Upper lobe of right lung (tissue), 1 donor: ENCODE measurements at regions not wholly inside any gene's neighbourhood (a gene's known extent, or its start where the extent isn't known, plus 50 kb on each side); places are given as distances from the start of the nearest gene placed in this dataset.

Source experiments
- ATAC-seq: fragments of 200-7000 bp; cut with Tn5 transposase; one replicate; pipeline ENCODE4 v1.9.1; 2020; ENCODE audit warnings: mild to moderate bottlenecking, moderate library complexity
- DNase-seq: peaks from one replicate; pipeline ENCODE4 v3.0.0-alpha.2; 2020
- H3K27ac ChIP-seq: fragments of 200-600 bp; one replicate; pipeline ENCODE4 v1.8.0; 2022
- H3K27me3 ChIP-seq: fragments of 200-600 bp; one replicate; pipeline ENCODE4 v1.8.0; 2022; ENCODE audit warnings: mild to moderate bottlenecking
- H3K36me3 ChIP-seq: fragments of 200-600 bp; one replicate; pipeline ENCODE4 v1.8.0; 2022
- H3K4me1 ChIP-seq: fragments of 200-600 bp; one replicate; pipeline ENCODE4 v1.8.0; 2022
- H3K4me3 ChIP-seq: fragments of 200-600 bp; one replicate; pipeline ENCODE4 v1.8.0; 2022; ENCODE audit warnings: mild to moderate bottlenecking
- H3K9me3 ChIP-seq: fragments of 200-600 bp; one replicate; pipeline ENCODE4 v1.8.0; 2022
- CTCF ChIP-seq: fragments of 200-600 bp; IDR thresholded peaks from one replicate; pipeline ENCODE4 v1.8.0; 2022; ENCODE audit warnings: antibody characterized with exemption
- intact Hi-C: fragments of 100-400 bp; cut with DNase I; formaldehyde crosslinking; loops from one replicate; pipeline ENCODE4 v1.11.0; 2022
- donor health status: DM: no; HTN: yes; CAD: no; lungs with severe emphysema.

GRCh38 chr9:105188746-105189145 is 55.7 kb upstream of the SLC44A1 start:
- no peak for TF ChIP-seq CTCF
- no peaks in the 10 kb centered on the region for H3K9me3 ChIP-seq
- DNase-seq: no peak
- no peaks in the 10 kb centered on the region for H3K36me3 ChIP-seq
- H3K27ac ChIP-seq: no peak overlapping the region
- H3K4me1 ChIP-seq: no peaks in the 10 kb centered on the region
- intact Hi-C loops: no loop called here
- no peaks in the 10 kb centered on the region for H3K27me3 ChIP-seq
- no peak for ATAC-seq
- H3K4me3 ChIP-seq: no peak overlapping the region

- intact Hi-C loops: no loop called here
- ATAC-seq (peak; percentile 85), DNase-seq (no peak)
- no peaks in the 10 kb centered on the region for H3K36me3 ChIP-seq
- no peaks in the 10 kb centered on the region for H3K27me3 ChIP-seq
- no peaks in the 10 kb centered on the region for H3K4me1 ChIP-seq
- no peak overlapping the region for H3K4me3 ChIP-seq
- H3K27ac ChIP-seq: no peak overlapping the region
- no peaks in the 10 kb centered on the region for H3K9me3 ChIP-seq
- TF ChIP-seq CTCF: no peak
Observed at GRCh38 chr9:105191508-105192121, 52.8 kb upstream of the SLC44A1 start.

- DNase-seq (no peak), ATAC-seq (no peak)
- no peaks in the 10 kb centered on the region for H3K36me3 ChIP-seq
- TF ChIP-seq CTCF: no peak
- H3K27ac ChIP-seq: no peak overlapping the region
- no peaks in the 10 kb centered on the region for H3K9me3 ChIP-seq
- no peaks in the 10 kb centered on the region for H3K4me1 ChIP-seq
- intact Hi-C loops: no loop called here
- H3K4me3 ChIP-seq: no peak overlapping the region
- H3K27me3 ChIP-seq: no peaks in the 10 kb centered on the region
Observed at GRCh38 chr9:105193560-105193959, 50.9 kb upstream of the SLC44A1 start.

- intact Hi-C loops: no loop called here
- no peaks in the 10 kb centered on the region for H3K9me3 ChIP-seq
- TF ChIP-seq CTCF: no peak
Observed at GRCh38 chr9:105194234-105194633, 50.2 kb upstream of the SLC44A1 start.

More at GRCh38 chr9:105194234-105194633, 50.2 kb upstream of the SLC44A1 start:
- Histone ChIP-seq H3K4me3 (no peak overlapping the region), H3K4me1 (no peaks in the 10 kb centered on the region), H3K27me3 (no peaks in the 10 kb centered on the region), H3K27ac (no peak overlapping the region), H3K36me3 (no peaks in the 10 kb centered on the region)
- DNase-seq (no peak), ATAC-seq (no peak)
